Loucy (cell line): ENCODE measurements at regions not wholly inside any gene's neighbourhood (a gene's known extent, or its start where the extent isn't known, plus 50 kb on each side); places are given as distances from the start of the nearest gene placed in this dataset.

Source experiments
- EZH2phosphoT487 ChIP-seq: fragments of 200-600 bp; IDR thresholded peaks from 2 replicates; pipeline ENCODE4 v1.6.1; 2018; ENCODE audit warnings: antibody characterized with exemption, mild to moderate bottlenecking, moderate library complexity, borderline replicate concordance
- TF ChIP-seq, protein P1 (sequence below): fragments of 200-600 bp; sonication (generic); conservative IDR thresholded peaks from 2 replicates; pipeline ENCODE4 v1.5.1; 2014; ENCODE audit warnings: mild to moderate bottlenecking, antibody characterized with exemption, low read length

DNA sequence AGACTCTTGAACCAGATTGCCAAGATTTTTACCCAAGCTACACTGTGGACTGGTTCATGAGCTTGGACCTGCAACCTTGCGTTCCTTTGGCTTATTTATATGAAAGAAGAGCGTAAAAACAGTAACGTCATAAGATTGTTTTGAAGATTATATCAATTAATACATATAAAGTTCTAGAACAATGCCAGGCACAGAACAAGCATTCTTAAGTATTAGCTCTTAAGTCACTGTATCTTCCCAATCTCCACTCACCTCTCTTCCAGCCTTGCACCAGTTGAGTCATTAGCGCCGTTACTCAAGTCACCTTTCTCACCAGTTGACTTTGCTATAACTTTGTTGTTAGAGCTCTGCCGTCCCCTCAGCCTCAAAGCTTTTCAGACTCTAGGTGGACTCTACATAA lies 415.7 kb downstream of the PLK2 start:
- TF ChIP-seq EZH2phosphoT487: no peak
- TF ChIP-seq, protein P1, sequence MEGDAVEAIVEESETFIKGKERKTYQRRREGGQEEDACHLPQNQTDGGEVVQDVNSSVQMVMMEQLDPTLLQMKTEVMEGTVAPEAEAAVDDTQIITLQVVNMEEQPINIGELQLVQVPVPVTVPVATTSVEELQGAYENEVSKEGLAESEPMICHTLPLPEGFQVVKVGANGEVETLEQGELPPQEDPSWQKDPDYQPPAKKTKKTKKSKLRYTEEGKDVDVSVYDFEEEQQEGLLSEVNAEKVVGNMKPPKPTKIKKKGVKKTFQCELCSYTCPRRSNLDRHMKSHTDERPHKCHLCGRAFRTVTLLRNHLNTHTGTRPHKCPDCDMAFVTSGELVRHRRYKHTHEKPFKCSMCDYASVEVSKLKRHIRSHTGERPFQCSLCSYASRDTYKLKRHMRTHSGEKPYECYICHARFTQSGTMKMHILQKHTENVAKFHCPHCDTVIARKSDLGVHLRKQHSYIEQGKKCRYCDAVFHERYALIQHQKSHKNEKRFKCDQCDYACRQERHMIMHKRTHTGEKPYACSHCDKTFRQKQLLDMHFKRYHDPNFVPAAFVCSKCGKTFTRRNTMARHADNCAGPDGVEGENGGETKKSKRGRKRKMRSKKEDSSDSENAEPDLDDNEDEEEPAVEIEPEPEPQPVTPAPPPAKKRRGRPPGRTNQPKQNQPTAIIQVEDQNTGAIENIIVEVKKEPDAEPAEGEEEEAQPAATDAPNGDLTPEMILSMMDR: no peak
